Activated T-cell treated with anti-CD3 and anti-CD28 coated beads, Interleukin-2, amount 50 U/mL, for 1 hour (primary cell): ENCODE measurements at regions not wholly inside any gene's neighbourhood (a gene's known extent, or its start where the extent isn't known, plus 50 kb on each side); places are given as distances from the start of the nearest gene placed in this dataset.
"Not testable (repeated sequence)": the region's sequence is repeated elsewhere in the genome, so short reads cannot be mapped to it uniquely, and the experiment has no call there.

Experiments
- DNase-seq: peaks from one replicate; pipeline ENCODE4 v3.0.0-alpha.2; 2020

GRCh38 chr6:168929871-168930450, 323.7 kb downstream of the THBS2 start:
- DNase-seq, result no peak

- no peak for DNase-seq
These were observed 325.6 kb downstream of the THBS2 start for GRCh38 chr6:168928012-168928411.

- no peak for DNase-seq
These were observed 326.6 kb downstream of the THBS2 start for GRCh38 chr6:168927026-168927425.

- DNase-seq, result no peak
These were observed 327.3 kb downstream of the THBS2 start for GRCh38 chr6:168926306-168926705.

GRCh38 chr6:168925671-168926070, 328.0 kb downstream of the THBS2 start:
- DNase-seq, result no peak

GRCh38 chr6:168923171-168923570, 330.5 kb downstream of the THBS2 start:
- no peak for DNase-seq

GRCh38 chr6:168922436-168922835, 331.2 kb downstream of the THBS2 start:
- DNase-seq, result no peak

- no peak for DNase-seq
These were observed 333.4 kb downstream of the THBS2 start for GRCh38 chr6:168920289-168920688.

GRCh38 chr6:168919470-168920179, 334.0 kb downstream of the THBS2 start:
- DNase-seq, result no peak

- no peak for DNase-seq
These were observed 337.0 kb downstream of the THBS2 start for GRCh38 chr6:168916576-168917211.

GRCh38 chr6:168915855-168916254, 337.8 kb downstream of the THBS2 start:
- DNase-seq, result no peak

- no peak for DNase-seq
These were observed 338.4 kb downstream of the THBS2 start for GRCh38 chr6:168915242-168915641.

GRCh38 chr6:168913866-168914469, 339.7 kb downstream of the THBS2 start:
- no peak for DNase-seq

- DNase-seq, result not testable (repeated sequence)
These were observed 340.3 kb downstream of the THBS2 start for GRCh38 chr6:168913231-168913865.

GRCh38 chr6:168909288-168909687, 344.4 kb downstream of the THBS2 start:
- no peak for DNase-seq

GRCh38 chr6:168908887-168909286, 344.8 kb downstream of the THBS2 start:
- no peak for DNase-seq

GRCh38 chr6:168908166-168908565, 345.5 kb downstream of the THBS2 start:
- no peak for DNase-seq

GRCh38 chr6:168906391-168906790, 347.3 kb downstream of the THBS2 start:
- DNase-seq, result no peak

- no peak for DNase-seq
These were observed 348.1 kb downstream of the THBS2 start for GRCh38 chr6:168905451-168906090.

- no peak for DNase-seq
These were observed 349.9 kb downstream of the THBS2 start for GRCh38 chr6:168903613-168904345.

GRCh38 chr6:168902075-168902474, 351.6 kb downstream of the THBS2 start:
- no peak for DNase-seq

- no peak for DNase-seq
These were observed 352.6 kb downstream of the THBS2 start for GRCh38 chr6:168901076-168901475.
